GM20431 (cell line): ENCODE measurements at regions not wholly inside any gene's neighbourhood (a gene's known extent, or its start where the extent isn't known, plus 50 kb on each side); places are given as distances from the start of the nearest gene placed in this dataset.
"Not testable (repeated sequence)": the region's sequence is repeated elsewhere in the genome, so short reads cannot be mapped to it uniquely, and the experiment has no call there.

ENCODE experiments used
- in situ Hi-C: fragments of 300-500 bp; cut with MseI, MboI; formaldehyde crosslinking; loops from one replicate; pipeline ENCODE4 v1.15.0; 2020; ENCODE audit warnings: low sequenced_read_pairs; ENCODE audit not compliant: unreplicated experiment

GRCh38 chr16:72729552-72729951 lies 318.4 kb downstream of the ZFHX3 start:
- in situ Hi-C loops = not testable (repeated sequence)

- in situ Hi-C loops = no loop called here
Observed at GRCh38 chr16:72728516-72728915, 319.4 kb downstream of the ZFHX3 start.

DNA sequence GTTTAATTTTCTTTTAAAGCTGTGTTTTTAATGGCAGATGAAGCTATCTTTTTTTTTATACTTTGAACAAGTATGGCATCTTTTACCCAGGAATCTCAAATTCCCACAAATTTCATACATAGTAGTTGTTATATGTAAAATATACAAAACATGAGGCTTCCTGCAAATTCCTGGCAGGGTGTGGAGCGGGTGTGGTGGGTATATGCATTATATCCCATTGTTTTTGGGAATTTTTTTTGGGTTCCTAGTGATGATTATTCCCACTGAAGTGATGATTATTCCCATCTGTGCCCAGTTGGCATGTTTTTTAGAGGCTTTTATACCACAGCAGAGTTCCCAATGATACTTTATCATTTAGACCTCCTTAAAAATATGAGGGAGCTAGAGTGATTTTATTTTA lies 320.4 kb downstream of the ZFHX3 start:
- in situ Hi-C loops = no loop called here

DNA sequence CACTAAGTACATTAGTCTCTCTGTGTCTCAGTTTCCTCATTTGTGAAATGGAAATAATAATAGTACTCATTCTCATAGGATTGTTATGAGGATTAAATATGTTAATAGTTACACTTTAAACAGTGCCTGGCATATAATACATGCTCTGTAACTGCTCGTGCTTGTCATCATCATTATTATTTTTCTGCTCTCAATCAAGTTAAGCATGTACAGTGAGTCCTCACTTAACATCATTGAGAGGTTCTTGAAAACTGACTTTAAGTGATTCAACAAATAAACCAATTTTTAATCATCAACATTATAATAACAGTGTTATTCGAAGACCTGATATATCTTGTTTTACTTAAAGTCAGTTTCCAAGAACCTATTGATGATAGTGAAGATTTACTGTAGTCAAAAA lies 322.3 kb downstream of the ZFHX3 start:
- in situ Hi-C loops = no loop called here

GRCh38 chr16:72723781-72724180 lies 324.1 kb downstream of the ZFHX3 start:
- in situ Hi-C loops = no loop called here

GRCh38 chr16:72722552-72722951 lies 325.4 kb downstream of the ZFHX3 start:
- in situ Hi-C loops = no loop called here

- in situ Hi-C loops = no loop called here
Observed at GRCh38 chr16:72721981-72722380, 325.9 kb downstream of the ZFHX3 start.

DNA sequence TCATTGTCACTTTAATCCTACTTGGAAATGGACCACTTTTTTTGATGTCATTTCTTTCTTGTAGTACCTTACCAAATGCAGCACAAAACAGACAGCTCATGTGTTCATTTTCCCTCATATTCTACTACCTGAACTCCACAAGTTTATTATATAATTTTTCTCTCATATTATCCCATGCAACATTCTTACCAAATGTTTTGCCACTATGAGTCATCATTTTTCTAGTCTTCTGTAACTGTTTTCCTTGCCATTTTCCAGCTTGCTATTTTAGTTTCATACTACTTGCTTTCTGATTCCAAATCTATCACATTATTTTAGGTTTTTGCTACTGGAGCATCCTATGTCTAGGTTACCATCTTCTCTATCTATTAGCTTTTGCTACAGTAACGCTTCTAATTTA lies 332.7 kb downstream of the ZFHX3 start:
- in situ Hi-C loops = no loop called here

DNA sequence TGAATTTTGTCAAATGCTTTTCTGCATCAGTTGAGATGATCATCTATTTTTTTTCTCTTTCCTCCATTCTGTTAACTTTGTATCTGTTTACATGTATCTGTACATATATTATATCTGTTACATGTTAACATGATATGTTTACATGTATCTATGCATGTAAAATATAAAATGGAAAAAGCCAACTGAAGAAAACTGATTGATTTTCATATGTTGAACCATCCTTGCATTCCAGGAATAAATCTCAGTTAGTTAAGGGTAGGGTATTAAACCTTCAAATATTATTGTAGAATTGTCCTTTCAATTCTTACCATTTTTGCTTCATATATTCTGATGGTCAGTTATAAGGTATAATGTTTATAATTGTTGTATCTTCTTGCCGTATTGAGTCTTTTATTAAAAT lies 336.1 kb downstream of the ZFHX3 start:
- in situ Hi-C loops = no loop called here

DNA sequence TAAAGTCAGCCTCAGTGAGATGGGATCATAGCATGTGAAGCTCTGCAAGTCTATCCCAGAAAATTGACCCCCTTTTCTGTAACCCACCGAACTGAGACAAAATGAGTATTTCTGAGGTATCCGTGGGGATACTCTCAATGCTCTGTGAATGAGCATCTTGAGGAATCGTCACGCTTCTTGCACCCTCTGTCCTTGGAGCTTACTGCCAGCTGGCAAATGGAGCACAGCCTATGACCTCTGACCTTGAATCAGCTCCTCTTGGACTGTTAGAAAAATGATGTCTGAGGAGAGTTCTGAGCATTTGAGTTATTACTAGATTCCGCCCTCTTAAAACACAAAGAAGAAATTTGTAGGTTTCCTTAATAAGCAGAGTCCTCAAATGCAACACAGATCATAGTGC lies 342.1 kb downstream of the ZFHX3 start:
- in situ Hi-C loops = no loop called here

GRCh38 chr16:72704746-72705372 lies 343.1 kb downstream of the ZFHX3 start:
- in situ Hi-C loops = no loop called here

- in situ Hi-C loops = no loop called here
Observed at GRCh38 chr16:72689851-72690250, 358.1 kb downstream of the ZFHX3 start.

DNA sequence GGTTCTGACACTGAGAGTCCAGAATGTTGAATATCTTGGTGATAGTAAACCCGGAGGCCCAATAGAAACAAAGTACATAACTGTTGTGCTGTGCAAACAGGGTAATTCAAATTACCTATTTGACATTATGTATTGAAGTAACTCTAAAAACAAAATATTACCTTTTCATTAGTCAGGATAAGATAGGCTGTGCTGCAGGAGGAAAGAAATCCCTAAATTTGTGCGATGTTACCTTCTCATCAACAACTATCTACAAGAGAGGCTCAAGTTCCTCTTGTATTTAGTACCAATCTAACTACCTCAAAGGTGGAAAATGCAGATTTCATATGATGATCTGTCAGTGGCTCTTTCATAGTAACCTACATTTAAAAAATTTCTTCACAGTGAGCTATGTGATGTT lies 367.2 kb downstream of the ZFHX3 start:
- in situ Hi-C loops = no loop called here

DNA sequence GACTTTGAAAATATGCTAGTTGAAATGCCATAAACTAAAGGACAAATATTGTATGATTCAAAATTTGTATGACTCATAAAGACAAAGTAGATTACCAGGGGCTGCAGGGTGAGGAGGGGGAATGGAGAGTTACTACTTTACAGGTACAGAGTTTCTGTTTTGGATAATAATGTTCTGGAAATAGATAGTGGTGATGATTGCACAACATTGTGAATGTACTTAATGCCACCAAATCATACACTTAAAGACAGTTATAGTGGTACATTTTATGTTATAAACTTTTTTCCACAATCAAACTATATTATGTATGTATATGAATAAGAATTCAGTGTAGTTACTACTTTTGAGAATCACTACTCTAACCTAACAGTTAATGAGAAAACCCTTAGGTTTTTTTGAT lies 368.1 kb downstream of the ZFHX3 start:
- in situ Hi-C loops = no loop called here

DNA sequence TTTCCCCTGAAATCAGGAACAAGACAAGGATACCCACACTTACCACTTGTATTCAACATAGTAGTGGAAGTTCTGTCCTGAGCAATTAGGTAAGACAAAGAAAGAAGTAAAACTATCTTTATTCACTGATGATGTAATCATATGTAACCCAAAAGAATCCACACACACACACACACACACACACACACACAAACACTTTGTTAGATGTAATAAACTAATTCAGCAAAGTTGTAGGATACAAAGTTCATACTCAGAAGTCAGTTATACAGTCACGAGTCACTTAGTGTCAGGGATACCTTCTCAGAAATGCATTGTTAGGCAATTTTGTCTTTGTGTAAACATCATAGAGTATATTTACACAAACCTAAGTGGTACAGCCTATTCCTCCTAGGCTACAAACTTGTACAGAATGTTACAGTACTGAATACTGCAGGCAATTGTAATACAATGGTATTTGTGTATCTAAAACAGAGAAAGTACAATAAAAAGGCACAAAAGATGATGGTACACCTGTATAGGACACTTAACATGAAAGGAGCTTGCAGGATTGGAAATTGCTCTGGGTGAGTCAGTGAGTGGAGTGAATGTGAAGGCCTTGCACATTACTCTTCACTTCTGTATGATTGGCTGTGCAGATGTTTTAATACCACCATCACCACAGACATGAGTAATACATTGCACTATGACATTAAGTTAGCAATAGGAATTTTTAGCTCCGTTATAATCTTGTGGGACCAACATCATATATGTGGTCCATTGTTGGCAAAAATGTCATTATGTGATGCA lies 370.1 kb downstream of the ZFHX3 start:
- in situ Hi-C loops = no loop called here

DNA sequence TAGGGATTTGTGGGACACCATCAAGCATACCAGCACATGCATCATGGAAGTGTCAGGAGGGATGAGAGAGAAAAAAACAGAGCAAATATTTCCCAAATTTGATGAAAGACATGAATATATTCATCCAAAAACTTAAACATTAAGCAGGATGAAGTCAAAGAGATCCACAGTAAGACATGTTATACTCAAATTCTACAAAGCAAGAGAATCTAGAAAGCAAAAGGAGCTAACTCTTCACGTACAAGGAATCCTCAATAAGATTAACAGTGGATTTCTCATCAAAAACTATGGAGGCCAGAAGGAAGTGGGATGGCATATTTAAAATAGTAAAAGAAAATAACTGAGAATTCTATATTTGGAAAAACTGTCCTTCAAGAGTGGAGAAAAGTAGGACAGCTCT lies 374.8 kb downstream of the ZFHX3 start:
- in situ Hi-C loops = no loop called here

GRCh38 chr16:72666267-72666666 lies 381.7 kb downstream of the ZFHX3 start:
- in situ Hi-C loops = no loop called here

GRCh38 chr16:72665701-72666100 lies 382.2 kb downstream of the ZFHX3 start:
- in situ Hi-C loops = no loop called here

DNA sequence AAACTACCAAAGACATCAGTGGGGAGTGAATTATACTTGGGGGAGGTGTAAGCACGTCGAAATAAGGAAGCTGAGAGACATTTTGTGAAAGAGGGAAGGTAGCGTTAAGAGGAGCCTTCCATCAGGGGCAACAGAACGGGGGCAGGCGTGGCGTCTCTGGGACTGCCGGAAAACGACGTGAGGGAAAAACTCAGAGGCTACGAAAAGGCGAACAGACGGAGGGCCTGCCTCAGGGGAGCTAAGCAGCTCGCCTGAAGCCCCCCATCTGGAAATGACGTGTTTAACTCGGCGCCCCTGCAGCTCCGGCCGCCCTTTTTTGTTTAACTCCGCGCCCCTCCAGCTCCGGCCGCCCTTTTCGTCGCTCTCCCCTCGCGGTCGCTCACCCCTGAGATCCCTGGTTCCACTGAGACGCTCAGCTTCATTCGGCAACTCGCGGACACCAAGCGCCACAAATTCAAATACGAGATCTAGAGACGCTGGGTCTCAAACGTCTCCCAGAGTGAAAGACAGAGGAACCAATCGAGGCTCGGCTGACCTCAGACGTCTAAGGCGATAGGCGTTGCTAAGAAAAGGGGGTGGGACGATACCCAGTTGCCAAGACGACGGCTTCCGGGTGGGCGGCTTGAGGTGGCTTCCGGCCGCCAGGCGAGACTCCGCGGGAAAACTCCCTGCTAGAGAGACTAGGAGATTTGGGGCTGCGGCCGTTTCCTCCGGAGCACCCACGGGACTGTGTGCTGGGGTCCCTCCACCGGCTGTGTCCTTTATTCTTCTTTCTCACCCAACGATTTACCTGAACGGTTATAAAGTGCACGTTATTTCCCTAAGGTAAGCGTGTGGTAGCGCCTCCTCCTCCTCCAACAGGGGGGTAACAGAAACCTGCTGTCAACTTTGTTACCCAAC lies 383.2 kb downstream of the ZFHX3 start:
- in situ Hi-C loops = no loop called here

GRCh38 chr16:72664056-72664508 lies 383.8 kb downstream of the ZFHX3 start:
- in situ Hi-C loops = no loop called here
